B cell (primary cell): ENCODE measurements at regions not wholly inside any gene's neighbourhood (a gene's known extent, or its start where the extent isn't known, plus 50 kb on each side); places are given as distances from the start of the nearest gene placed in this dataset.

Experiments
- ATAC-seq: fragments of 200-7000 bp; cut with Tn5 transposase; one replicate; pipeline ENCODE4 v1.10.0; 2021; ENCODE audit warnings: low read depth, mild to moderate bottlenecking, moderate number of reproducible peaks, moderate library complexity
- CTCF ChIA-PET: fragments of 350-600 bp; sonication (Branson Sonifier 250); formaldehyde crosslinking; loops from one replicate; lab custom pipeline; 2021; ENCODE audit warnings: antibody characterized with exemption, inconsistent platforms; lab: Charles Lee
- POLR2A ChIA-PET: fragments of 350-600 bp; sonication (Branson Sonifier 250); formaldehyde crosslinking; loops from one replicate; lab custom pipeline; 2021; ENCODE audit warnings: antibody characterized with exemption; lab: Charles Lee
- DNase-seq: peaks from one replicate; pipeline ENCODE4 v3.0.0; 2013
- H2AFZ ChIP-seq: 2 replicates; pipeline ENCODE4 v1.6.1; 2012; ENCODE audit warnings: mild to moderate bottlenecking, low read depth, low read length; ENCODE audit not compliant: insufficient read depth, poor library complexity, severe bottlenecking
- H3K27ac ChIP-seq, 2 donors: 1 replicate in 1 of 2; 2 replicates in 1 of 2; pipeline ENCODE4 v1.5.1; 2012 to 2013; ENCODE audit warnings: low read length in 2 of 2, mild to moderate bottlenecking in 2 of 2, moderate library complexity in 1 of 2
- H3K27me3 ChIP-seq, 4 experiments: fragments of 200-600 bp in 1 of 4; sonication (generic) in 1 of 4; replicated peaks in 1 of 4; 1 replicate in 2 of 4; 2 replicates in 2 of 4; pipeline versions ENCODE4 v1.6.1 to v1.7.0; 2013 to 2016; ENCODE audit warnings: low read length in 3 of 4, mild to moderate bottlenecking in 2 of 4, mixed read lengths in 1 of 4, moderate library complexity in 1 of 4; ENCODE audit not compliant: insufficient read depth in 4 of 4, control insufficient read depth in 3 of 4; ENCODE audit errors: control extremely low read depth in 1 of 4
- H3K36me3 ChIP-seq, 2 experiments: replicated peaks in 1 of 2; 1 replicate in 1 of 2; 2 replicates in 1 of 2; pipeline versions ENCODE4 v1.6.1 to v1.7.1; 2013; ENCODE audit warnings: low read length in 1 of 2; ENCODE audit not compliant: insufficient read depth in 2 of 2, control insufficient read depth in 1 of 2; ENCODE audit errors: control extremely low read depth in 1 of 2, extremely low read depth in 1 of 2
- H3K4me1 ChIP-seq, 2 donors: fragments of 200-600 bp in 1 of 2; sonication (generic) in 1 of 2; 1 replicate in 1 of 2; 2 replicates in 1 of 2; pipeline versions ENCODE4 v1.5.1 to v1.6.1; 2013 to 2017; ENCODE audit warnings: low read length in 2 of 2; ENCODE audit not compliant: control insufficient read depth in 2 of 2, insufficient read depth in 2 of 2
- H3K4me2 ChIP-seq: replicated peaks from 2 replicates; pipeline ENCODE3; 2012; ENCODE audit warnings: mild to moderate bottlenecking, low read depth, low read length; ENCODE audit not compliant: poor library complexity, severe bottlenecking
- H3K4me3 ChIP-seq, 5 experiments: fragments of 200-600 bp in 1 of 5; sonication (generic) in 1 of 5; 1 replicate in 3 of 5; 2 replicates in 2 of 5; pipeline versions ENCODE4 v1.5.1 to v1.7.0; 2011 to 2016; ENCODE audit warnings: low read length in 4 of 5, mild to moderate bottlenecking in 4 of 5, low read depth in 2 of 5, control low read depth in 1 of 5, moderate library complexity in 1 of 5; ENCODE audit not compliant: insufficient read depth in 1 of 5; ENCODE audit errors: control extremely low read depth in 1 of 5, extremely low read depth in 1 of 5
- H3K79me2 ChIP-seq: fragments of 200-600 bp; sonication (generic); one replicate; pipeline ENCODE4 v1.6.0; 2016; ENCODE audit warnings: low read length; ENCODE audit not compliant: control insufficient read depth, insufficient read depth
- H3K9ac ChIP-seq: fragments of 200-600 bp; sonication (generic); 2 replicates; pipeline ENCODE4 v1.6.1; 2017; ENCODE audit warnings: mild to moderate bottlenecking, low read length, moderate library complexity
- H3K9me3 ChIP-seq, 3 donors: one replicate each; pipeline versions ENCODE4 v1.6.1 to v1.7.1; 2013; ENCODE audit warnings: low read length in 2 of 3; ENCODE audit not compliant: control insufficient read depth in 2 of 3, insufficient read depth in 1 of 3; ENCODE audit errors: control extremely low read depth in 1 of 3
- H4K20me1 ChIP-seq: 2 replicates; pipeline ENCODE4 v1.6.0; 2012; ENCODE audit warnings: mild to moderate bottlenecking, low read length; ENCODE audit not compliant: insufficient read depth, control insufficient read depth, poor library complexity, severe bottlenecking
- H3K27ac Mint-ChIP-seq: one replicate; pipeline ENCODE4 v1.8.0; 2021; ENCODE audit warnings: mixed read lengths
- H3K27me3 Mint-ChIP-seq: one replicate; pipeline ENCODE4 v1.8.0; 2021; ENCODE audit warnings: mixed read lengths
- H3K4me1 Mint-ChIP-seq: one replicate; pipeline ENCODE4 v1.8.0; 2021; ENCODE audit warnings: mixed read lengths
- H3K4me3 Mint-ChIP-seq: one replicate; pipeline ENCODE4 v1.8.0; 2021; ENCODE audit warnings: mixed read lengths
- H3K9me3 Mint-ChIP-seq: one replicate; pipeline ENCODE4 v1.8.0; 2022; ENCODE audit warnings: mixed read lengths; ENCODE audit not compliant: insufficient read depth
- EZH2 ChIP-seq: IDR thresholded peaks from 2 replicates; pipeline ENCODE4 v1.6.1; 2012; ENCODE audit warnings: borderline replicate concordance, low read depth, mild to moderate bottlenecking, moderate library complexity, low read length; ENCODE audit not compliant: insufficient read depth, poor library complexity, severe bottlenecking
- WGBS: methylation state at CpG from one replicate; pipeline ENCODE4 v1.1.5; 2013; ENCODE audit warnings: missing lambda C conversion rate; ENCODE audit not compliant: insufficient coverage; 5-methylcytosine and 5-hydroxymethylcytosine counted together
- intact Hi-C: fragments of 100-400 bp; cut with micrococcal nuclease; formaldehyde crosslinking; loops from one replicate; pipeline ENCODE4 v1.10.0; 2022
- TF ChIP-seq, protein P1 (sequence below): fragments of 200-600 bp; IDR thresholded peaks from one replicate; pipeline ENCODE4 v1.8.0; 2022; ENCODE audit warnings: antibody characterized with exemption, mild to moderate bottlenecking

DNA sequence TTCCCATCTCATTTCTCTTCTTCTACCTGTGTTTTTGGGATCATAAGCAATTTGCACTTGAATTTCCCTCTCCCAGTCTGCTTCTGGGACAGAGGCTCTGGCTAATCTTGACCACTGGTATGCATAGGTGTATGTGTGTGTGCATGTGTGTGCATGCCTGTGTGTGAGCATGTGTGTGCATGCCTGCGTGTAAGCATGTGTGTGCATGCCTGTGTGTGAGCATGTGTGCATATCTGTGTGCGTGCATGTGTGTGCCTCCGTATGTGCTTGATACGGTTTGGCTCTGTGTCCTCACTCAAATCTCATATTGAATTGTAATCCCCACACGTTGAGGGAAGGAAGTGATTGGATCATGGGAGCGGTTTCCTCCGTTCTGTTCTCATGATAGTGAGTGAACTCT lies 77.7 kb downstream of the HAPSTR1 start:
- H3K9me3 Mint-ChIP-seq, result no peaks in the 10 kb centered on the region
- peaks cover 9% of the 10 kb centered on the region for H3K27me3 Mint-ChIP-seq
- H3K27ac ChIP-seq, result no peak overlapping the region
- no CpG with 5 or more reads among the region's 7 CpGs for WGBS
- no peak overlapping the region for H3K4me3 ChIP-seq
- ChIA-PET POLR2A (no interaction called here), CTCF (no interaction called here)
- peaks cover 0 to 3% of the 10 kb centered on the region in 2 donors for H3K4me1 ChIP-seq
- no peaks in the 10 kb centered on the region for H4K20me1 ChIP-seq
- H3K27me3 ChIP-seq, result no peaks in the 10 kb centered on the region
- no peak overlapping the region for H3K4me2 ChIP-seq
- H3K27ac Mint-ChIP-seq, result no peak overlapping the region
- H3K4me1 Mint-ChIP-seq, result peaks cover 13% of the 10 kb centered on the region
- ATAC-seq (no peak), DNase-seq (no peak)
- no peak overlapping the region for H3K4me3 Mint-ChIP-seq
- H3K79me2 ChIP-seq, result no peaks in the 10 kb centered on the region
- intact Hi-C loops, result no loop called here
- H3K9me3 ChIP-seq, result peaks cover 0 to 5% (median 0%) of the 10 kb centered on the region in 3 donors
- TF ChIP-seq EZH2, result no peak
- TF ChIP-seq, protein P1, sequence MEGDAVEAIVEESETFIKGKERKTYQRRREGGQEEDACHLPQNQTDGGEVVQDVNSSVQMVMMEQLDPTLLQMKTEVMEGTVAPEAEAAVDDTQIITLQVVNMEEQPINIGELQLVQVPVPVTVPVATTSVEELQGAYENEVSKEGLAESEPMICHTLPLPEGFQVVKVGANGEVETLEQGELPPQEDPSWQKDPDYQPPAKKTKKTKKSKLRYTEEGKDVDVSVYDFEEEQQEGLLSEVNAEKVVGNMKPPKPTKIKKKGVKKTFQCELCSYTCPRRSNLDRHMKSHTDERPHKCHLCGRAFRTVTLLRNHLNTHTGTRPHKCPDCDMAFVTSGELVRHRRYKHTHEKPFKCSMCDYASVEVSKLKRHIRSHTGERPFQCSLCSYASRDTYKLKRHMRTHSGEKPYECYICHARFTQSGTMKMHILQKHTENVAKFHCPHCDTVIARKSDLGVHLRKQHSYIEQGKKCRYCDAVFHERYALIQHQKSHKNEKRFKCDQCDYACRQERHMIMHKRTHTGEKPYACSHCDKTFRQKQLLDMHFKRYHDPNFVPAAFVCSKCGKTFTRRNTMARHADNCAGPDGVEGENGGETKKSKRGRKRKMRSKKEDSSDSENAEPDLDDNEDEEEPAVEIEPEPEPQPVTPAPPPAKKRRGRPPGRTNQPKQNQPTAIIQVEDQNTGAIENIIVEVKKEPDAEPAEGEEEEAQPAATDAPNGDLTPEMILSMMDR, result no peak
- no peak overlapping the region for H3K9ac ChIP-seq
- H3K36me3 ChIP-seq, result no peaks in the 10 kb centered on the region
- no peak overlapping the region for H2AFZ ChIP-seq

DNA sequence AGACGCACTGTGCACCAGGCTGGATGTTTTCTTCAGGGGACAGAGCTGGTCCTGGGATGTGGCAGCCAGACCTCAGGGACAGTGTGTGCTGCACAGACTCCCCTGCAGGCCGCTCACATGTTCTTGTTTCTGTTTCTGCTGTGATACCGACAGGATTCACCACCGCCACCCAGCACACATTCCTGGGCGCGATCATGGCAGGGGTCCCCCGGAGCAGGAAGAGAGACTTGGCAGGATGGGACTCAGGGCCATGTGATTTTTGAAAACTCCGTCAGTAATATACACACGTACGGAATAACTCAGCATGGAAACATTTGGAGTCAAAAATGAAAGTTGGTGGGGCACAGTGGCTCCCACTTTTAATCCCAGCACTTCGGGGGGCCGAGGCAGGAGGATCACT lies 79.0 kb downstream of the HAPSTR1 start:
- no peaks in the 10 kb centered on the region for H3K27me3 ChIP-seq
- H3K9ac ChIP-seq, result no peak overlapping the region
- ATAC-seq (no peak), DNase-seq (no peak)
- intact Hi-C loops, result no loop called here
- TF ChIP-seq, protein P1, result no peak
- no peak for TF ChIP-seq EZH2
- 88% methylated on average over 12 of the region's 12 CpGs for WGBS
- H3K27me3 Mint-ChIP-seq, result peaks cover 15% of the 10 kb centered on the region
- no peaks in the 10 kb centered on the region for H3K79me2 ChIP-seq
- H3K4me1 Mint-ChIP-seq, result peaks cover 13% of the 10 kb centered on the region
- no peak overlapping the region for H3K4me3 Mint-ChIP-seq
- no peak overlapping the region for H3K27ac Mint-ChIP-seq
- no peak overlapping the region for H2AFZ ChIP-seq
- POLR2A ChIA-PET, result no interaction called here
- H3K27ac ChIP-seq, result no peak overlapping the region
- no peaks in the 10 kb centered on the region for H3K9me3 Mint-ChIP-seq
- H3K4me3 ChIP-seq, result no peak overlapping the region
- no peaks in the 10 kb centered on the region for H4K20me1 ChIP-seq
- H3K4me2 ChIP-seq, result no peak overlapping the region
- peaks cover 0 to 3% of the 10 kb centered on the region in 2 donors for H3K4me1 ChIP-seq
- no peaks in the 10 kb centered on the region for H3K36me3 ChIP-seq
- CTCF ChIA-PET, result no interaction called here
- H3K9me3 ChIP-seq, result peaks cover 0 to 6% (median 0%) of the 10 kb centered on the region in 3 donors
